ENCODE measurements at regions not wholly inside any gene's neighbourhood (a gene's known extent, or its start where the extent isn't known, plus 50 kb on each side); places are given as distances from the start of the nearest gene placed in this dataset.
"Not testable (repeated sequence)": the region's sequence is repeated elsewhere in the genome, so short reads cannot be mapped to it uniquely, and the experiment has no call there.

GRCh38 chr6:27720607-27721580 lies 191.3 kb downstream of the OR2B2 start:
- DNase-seq: no peak

- DNase-seq: not testable (repeated sequence)
Measured at GRCh38 chr6:27719039-27719438, 193.2 kb downstream of the OR2B2 start.

DNA sequence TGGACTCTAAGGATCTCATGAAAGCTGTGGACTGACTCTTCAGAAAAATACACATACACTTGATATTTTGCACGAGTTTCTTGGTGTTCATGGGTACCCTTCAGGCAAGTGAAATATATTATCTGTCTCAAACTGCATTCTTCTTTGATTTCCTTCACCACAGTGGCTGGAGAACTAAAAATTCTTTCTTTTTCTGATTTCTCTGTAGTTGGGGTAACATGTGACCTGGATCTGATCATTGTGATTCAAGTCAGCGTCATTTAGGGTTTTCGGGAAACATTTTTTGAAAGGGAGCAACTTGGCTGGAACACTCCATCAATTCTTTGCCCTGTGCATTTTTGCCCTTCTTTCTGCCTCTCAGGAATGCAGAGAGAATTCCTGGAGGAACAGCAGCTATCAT lies 205.8 kb downstream of the OR2B2 start:
- no peak for DNase-seq

DNA sequence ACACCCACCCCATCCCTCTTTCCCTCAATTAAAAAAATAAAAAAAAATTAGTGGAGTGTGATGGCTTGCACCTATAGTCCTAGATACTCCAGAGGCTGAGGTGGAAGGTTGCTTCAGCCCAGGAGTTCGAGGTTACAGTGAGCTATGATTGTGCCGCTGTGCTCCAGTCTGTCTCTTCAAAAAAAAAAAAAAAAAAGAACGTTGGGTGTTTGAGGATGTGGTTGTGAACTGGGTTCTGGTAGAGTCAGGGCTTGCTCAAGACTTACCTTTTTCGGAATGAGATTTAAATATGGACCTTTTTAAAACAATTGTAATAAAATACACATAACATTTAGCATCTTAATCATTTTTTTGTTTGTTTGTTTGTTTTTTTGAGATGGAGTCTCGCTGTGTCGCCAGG lies 211.9 kb downstream of the OR2B2 start:
- no peak for DNase-seq

GRCh38 chr6:27694547-27694874 lies 217.7 kb downstream of the OR2B2 start:
- no peak for DNase-seq

GRCh38 chr6:27693766-27694546 lies 218.2 kb downstream of the OR2B2 start:
- DNase-seq: peak; percentile 43

DNA sequence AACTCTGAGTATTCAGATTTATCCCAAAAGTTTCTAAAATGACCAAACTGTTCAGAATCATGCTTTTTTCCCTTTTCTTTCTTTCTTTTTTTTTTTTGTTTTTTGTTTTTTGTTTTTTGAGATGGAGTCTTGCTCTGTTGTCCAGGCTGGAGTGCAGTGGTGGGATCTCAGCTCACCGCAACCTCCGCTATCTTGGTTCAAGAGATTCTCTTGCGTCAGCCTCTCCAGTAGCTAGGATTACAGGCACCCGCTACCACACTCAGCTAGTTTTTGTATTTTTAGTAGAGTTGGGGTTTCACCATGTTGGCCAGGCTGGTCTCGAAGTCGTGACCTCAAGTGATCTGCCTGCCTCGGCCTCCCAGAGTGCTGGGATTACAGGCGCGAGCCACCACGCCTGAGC lies 219.2 kb upstream of the ZNF184 start:
- DNase-seq: not testable (repeated sequence)

GRCh38 chr6:27688014-27688586 lies 215.2 kb upstream of the ZNF184 start:
- peak; percentile 84 for DNase-seq

GRCh38 chr6:27687154-27688013 lies 214.5 kb upstream of the ZNF184 start:
- DNase-seq: peak; percentile 78

DNA sequence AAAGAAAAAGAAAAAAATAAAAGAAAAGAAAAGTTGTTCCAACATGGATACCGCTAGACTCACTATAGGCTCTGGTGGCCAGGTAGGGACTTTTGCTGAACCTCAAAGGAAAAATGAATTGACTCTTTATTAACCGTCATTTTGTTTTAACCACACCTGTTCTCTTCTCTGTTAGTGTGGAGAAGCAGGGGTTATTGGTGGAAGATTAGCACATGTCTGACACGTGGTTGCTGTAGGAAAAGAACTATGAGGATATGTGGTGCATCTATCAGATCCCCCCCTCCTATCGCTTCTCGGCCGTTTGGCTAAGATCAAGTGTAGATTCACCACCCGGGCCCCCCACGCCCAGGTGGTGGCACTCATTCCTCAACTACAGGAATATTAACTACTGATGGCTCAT lies 212.4 kb upstream of the ZNF184 start:
- no peak for DNase-seq

- peak; percentile 26 for DNase-seq
Measured at GRCh38 chr6:27684264-27685211, 211.6 kb upstream of the ZNF184 start.

DNA sequence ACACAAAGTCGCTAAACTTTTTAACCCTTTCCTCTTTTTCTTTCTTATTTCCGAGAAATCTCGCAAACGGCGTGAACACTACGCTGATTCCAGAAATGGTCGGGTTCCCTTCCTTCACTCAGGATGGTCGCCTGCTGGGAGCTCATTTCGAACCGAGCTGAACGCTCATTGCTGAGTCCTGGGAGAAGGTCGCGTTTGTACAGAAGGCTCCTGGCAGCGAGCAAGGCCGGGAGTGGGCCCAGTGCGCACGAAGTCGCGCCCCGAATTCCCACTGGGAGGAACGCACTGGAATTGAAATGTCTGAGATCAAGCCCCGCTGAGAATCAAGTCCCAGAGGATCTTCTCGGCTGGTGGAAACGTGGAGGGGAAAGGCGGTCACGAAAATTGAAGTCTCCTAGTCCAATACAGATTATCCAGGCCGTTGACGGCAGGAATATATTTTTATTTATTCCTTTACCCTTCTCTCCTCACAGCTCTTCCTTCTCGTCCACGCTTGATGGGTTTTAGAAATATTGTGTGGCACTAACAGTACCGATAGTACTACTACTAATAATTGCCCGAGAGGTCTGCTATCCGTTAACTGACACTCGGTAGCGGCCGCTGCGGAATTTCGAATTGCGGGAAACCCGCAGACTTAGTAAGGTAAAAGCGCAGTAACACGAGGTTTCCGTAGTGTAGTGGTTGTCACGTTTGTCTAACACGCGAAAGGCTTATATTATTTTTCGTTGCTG lies 207.2 kb upstream of the ZNF184 start:
- no peak for DNase-seq

- DNase-seq: no peak
Measured at GRCh38 chr6:27679308-27679963, 206.5 kb upstream of the ZNF184 start.

DNA sequence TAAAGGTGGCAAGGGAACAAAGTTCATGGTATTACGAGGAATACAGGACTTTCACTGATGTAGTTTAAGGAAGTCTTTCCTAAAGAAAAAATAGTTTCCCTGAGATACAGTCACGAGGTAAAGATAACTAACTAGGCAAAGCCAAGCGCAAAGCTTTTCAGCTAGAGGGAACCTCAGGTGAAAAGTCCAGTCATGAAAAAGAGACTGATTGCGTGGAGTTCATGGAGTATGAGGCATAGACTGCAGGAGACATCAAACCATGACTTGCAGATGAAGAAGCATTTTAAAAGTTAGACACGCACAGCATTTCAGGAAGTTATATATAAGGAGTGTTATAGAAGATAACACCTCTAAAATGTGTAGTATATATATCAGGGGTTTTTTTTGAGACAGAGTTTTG lies 205.6 kb upstream of the ZNF184 start:
- DNase-seq: no peak

DNA sequence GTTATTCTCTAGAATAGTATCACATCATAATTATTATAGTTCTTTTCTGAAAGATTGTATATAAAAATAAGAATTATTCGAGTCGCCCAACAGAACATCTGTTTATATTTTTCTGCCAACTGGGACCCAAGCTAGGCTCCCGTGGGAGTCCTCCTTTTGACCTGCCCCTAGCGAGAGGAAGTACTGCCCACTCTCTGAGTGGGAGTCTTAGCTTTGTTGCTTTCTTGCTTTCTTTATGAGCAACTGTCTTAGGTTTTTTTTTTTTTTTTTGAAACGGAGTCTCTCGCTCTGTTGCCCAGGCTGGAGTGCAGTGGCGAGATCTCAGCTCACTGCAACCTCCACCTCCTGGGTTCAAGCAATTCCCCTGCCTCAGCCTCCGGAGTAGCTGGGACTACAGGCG lies 202.0 kb upstream of the ZNF184 start:
- DNase-seq: no peak

DNA sequence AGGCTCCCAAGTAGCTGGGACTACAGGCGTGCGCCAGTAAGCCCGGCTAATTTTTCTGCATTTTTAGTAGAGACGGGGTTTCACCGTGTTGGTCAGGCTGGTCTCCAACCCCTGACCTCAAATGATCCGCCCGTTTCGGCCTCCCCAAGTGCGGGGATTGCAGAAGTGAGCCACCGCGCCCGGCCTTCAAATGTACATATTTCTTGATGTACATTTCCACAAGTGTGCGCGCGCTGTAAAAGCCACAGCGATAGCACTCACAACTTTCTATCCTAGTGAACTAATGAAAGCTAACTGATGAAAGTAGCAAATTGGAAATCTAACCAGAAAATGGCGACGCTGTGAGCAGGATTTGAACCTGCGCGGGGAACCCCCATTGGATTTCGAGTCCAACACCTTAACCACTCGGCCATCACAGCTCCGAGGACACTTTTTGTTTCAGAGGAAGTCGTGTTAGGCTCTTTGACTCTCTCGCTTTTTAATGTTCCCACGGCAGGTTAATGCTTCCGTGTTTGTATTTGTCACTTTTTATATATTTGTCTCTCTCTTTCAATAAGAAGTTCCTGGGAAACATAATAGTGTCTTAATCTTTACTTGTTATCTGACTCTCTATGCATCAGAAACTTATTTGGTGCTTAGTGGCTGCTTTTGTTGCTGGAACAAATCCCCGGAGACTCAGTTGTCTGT lies 199.4 kb upstream of the ZNF184 start:
- DNase-seq: peak; percentile 57

- DNase-seq: no peak
Measured at GRCh38 chr6:27669624-27670301, 196.9 kb upstream of the ZNF184 start.

GRCh38 chr6:27669295-27669623 lies 196.4 kb upstream of the ZNF184 start:
- DNase-seq: no peak

All from NCI-H2081 treated with DMSO at 0.1 percent for 48 hours (cell line).